Neutrophil (primary cell): ENCODE measurements at regions not wholly inside any gene's neighbourhood (a gene's known extent, or its start where the extent isn't known, plus 50 kb on each side); places are given as distances from the start of the nearest gene placed in this dataset.

Experiments
- H3K27ac ChIP-seq: fragments of 200-600 bp; sonication (generic); 2 replicates; pipeline ENCODE4 v1.5.1; 2016; ENCODE audit warnings: mild to moderate bottlenecking, moderate library complexity
- H3K27me3 ChIP-seq: fragments of 200-600 bp; sonication (generic); 2 replicates; pipeline ENCODE4 v1.6.0; 2016; ENCODE audit warnings: mild to moderate bottlenecking
- H3K36me3 ChIP-seq: fragments of 200-600 bp; sonication (generic); 2 replicates; pipeline ENCODE4 v1.5.1; 2017
- H3K4me1 ChIP-seq, 2 experiments: fragments of 200-600 bp in 1 of 2; sonication (generic) in 1 of 2; 1 replicate in 1 of 2; 2 replicates in 1 of 2; pipeline versions ENCODE4 v1.5.1 to v1.6.1; 2013 to 2016; ENCODE audit warnings: low read depth in 1 of 2, low read length in 1 of 2, mild to moderate bottlenecking in 1 of 2, moderate library complexity in 1 of 2; ENCODE audit not compliant: control insufficient read depth in 1 of 2, insufficient read depth in 1 of 2
- H3K4me3 ChIP-seq, 2 experiments: fragments of 200-600 bp in 1 of 2; sonication (generic) in 1 of 2; 1 replicate in 1 of 2; 2 replicates in 1 of 2; pipeline ENCODE4 v1.5.1; 2013 to 2016; ENCODE audit warnings: low read depth in 1 of 2, low read length in 1 of 2, mild to moderate bottlenecking in 1 of 2, moderate library complexity in 1 of 2
- H3K9me3 ChIP-seq: fragments of 200-600 bp; sonication (generic); 2 replicates; pipeline ENCODE4 v1.5.1; 2016
- TF ChIP-seq, protein P1 (sequence below): fragments of 200-600 bp; sonication (generic); IDR thresholded peaks from 2 replicates; pipeline ENCODE4 v1.5.1; 2016; ENCODE audit warnings: antibody characterized with exemption

DNA sequence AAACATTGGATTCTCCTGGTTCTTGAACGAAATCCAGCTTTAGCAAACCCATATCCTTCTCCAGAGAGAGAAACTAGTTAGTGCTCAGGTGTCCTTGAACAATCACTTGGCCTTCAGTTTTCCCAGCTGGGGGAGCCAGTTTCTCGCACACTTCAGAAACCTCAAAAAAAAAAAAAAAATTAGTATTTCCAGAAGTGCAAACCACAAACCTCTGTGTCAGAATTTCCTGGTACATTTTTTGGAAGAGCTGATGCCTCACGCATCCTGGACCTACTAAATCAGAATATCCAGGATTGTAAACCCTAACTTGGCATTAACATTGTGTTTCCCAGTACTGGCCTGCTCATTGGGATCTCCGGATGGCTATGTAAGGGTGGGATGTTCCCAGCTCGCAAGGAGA lies 143.4 kb upstream of the EGR2 start:
- H3K4me1 ChIP-seq, result no peaks in the 10 kb centered on the region
- no peaks in the 10 kb centered on the region for H3K9me3 ChIP-seq
- H3K27me3 ChIP-seq, result peaks cover 15% of the 10 kb centered on the region
- H3K27ac ChIP-seq, result no peak overlapping the region
- H3K4me3 ChIP-seq, result no peak overlapping the region
- TF ChIP-seq, protein P1, sequence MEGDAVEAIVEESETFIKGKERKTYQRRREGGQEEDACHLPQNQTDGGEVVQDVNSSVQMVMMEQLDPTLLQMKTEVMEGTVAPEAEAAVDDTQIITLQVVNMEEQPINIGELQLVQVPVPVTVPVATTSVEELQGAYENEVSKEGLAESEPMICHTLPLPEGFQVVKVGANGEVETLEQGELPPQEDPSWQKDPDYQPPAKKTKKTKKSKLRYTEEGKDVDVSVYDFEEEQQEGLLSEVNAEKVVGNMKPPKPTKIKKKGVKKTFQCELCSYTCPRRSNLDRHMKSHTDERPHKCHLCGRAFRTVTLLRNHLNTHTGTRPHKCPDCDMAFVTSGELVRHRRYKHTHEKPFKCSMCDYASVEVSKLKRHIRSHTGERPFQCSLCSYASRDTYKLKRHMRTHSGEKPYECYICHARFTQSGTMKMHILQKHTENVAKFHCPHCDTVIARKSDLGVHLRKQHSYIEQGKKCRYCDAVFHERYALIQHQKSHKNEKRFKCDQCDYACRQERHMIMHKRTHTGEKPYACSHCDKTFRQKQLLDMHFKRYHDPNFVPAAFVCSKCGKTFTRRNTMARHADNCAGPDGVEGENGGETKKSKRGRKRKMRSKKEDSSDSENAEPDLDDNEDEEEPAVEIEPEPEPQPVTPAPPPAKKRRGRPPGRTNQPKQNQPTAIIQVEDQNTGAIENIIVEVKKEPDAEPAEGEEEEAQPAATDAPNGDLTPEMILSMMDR, result no peak
- H3K36me3 ChIP-seq, result no peaks in the 10 kb centered on the region

DNA sequence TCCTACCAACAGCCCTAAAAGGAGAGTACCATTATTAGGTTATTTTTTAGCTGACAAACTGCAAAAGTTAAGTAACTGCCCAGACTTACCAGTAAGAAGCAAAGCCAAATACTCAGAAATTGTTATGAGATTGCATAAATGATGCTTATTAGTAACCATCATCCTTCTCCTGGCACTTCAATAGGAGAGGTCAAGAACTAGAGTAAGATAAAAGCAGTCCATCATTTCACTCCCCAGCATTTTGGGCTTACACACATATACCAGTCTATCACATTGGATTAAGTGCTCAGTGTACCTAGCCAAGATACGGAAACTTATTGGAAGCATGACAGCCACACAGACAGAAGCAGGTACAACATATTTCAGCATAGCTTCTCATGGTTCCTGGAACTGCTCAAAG lies 142.8 kb upstream of the EGR2 start:
- Histone ChIP-seq H3K36me3 (no peaks in the 10 kb centered on the region), H3K27ac (no peak overlapping the region)

DNA sequence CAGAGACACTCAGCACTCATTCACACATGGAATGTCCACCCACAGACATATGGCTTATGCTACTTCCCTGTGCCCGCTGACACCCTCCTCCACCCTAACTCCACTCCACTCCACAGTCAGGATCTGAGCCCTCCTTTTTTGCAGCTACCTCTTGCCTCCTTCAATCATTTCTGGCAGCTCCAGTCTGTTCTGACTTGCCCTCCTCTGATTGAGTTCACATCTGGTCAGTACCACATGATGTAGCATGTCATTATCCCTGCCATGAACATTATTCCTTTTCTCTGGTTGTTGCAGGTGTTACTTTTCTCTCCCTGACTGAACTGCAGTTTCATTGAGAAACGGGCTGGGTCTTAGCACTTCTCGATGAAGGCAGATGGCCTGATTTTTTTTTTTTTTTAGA lies 130.1 kb upstream of the EGR2 start:
- no peak overlapping the region for H3K27ac ChIP-seq
- no peaks in the 10 kb centered on the region for H3K4me1 ChIP-seq
- no peak overlapping the region for H3K4me3 ChIP-seq
- no peaks in the 10 kb centered on the region for H3K36me3 ChIP-seq
- H3K9me3 ChIP-seq, result no peaks in the 10 kb centered on the region
- TF ChIP-seq, protein P1, result no peak
- no peaks in the 10 kb centered on the region for H3K27me3 ChIP-seq

More for the DNA sequence above, 142.8 kb upstream of the EGR2 start:
- peaks cover 15% of the 10 kb centered on the region for H3K27me3 ChIP-seq
- TF ChIP-seq, protein P1, result no peak
- no peak overlapping the region for H3K4me3 ChIP-seq
- no peaks in the 10 kb centered on the region for H3K9me3 ChIP-seq
- no peaks in the 10 kb centered on the region for H3K4me1 ChIP-seq

DNA sequence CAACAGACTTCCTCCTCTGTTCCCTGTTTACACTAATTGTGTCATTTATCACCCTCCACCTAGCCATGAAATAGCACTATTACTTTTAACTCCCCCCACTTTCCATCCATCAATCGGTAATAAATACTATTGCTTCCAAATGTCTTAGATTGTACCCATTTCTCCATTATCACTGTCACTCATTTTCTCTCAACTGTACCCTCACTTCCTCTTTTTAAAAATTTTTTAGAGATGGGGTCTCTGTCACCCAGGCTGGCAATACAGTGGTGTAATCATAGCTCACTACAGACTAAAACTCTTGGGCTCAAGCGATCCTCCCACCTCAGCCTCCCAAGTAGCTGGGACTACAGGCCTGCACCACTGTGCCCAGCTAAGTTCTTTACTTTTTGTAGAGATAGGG lies 123.5 kb upstream of the EGR2 start:
- TF ChIP-seq, protein P1, result no peak
- no peak overlapping the region for H3K27ac ChIP-seq

DNA sequence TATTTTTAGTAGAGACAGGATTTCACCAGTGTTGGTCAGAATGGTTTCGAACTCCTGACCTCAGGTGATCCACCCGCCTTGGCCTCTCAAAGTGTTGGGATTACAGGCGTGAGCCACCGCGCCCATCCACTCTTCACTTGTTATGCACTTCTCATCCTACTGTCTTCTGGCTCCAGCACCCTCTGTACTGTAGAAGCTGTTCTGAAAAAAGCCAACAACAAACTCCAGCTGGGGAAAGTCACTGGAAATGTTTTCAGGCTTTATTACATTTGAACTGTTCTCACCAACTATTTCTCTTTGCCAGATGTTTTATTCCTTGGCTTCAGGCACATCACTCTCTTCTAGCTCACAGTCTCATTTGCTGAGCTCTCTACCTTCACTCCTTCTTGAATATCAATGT lies 122.5 kb upstream of the EGR2 start:
- no peak overlapping the region for H3K27ac ChIP-seq
- no peaks in the 10 kb centered on the region for H3K36me3 ChIP-seq
- H3K27me3 ChIP-seq, result peaks cover 8% of the 10 kb centered on the region
- H3K4me3 ChIP-seq, result no peak overlapping the region
- H3K9me3 ChIP-seq, result no peaks in the 10 kb centered on the region
- peaks cover 2 to 4% of the 10 kb centered on the region in 2 experiments for H3K4me1 ChIP-seq
- TF ChIP-seq, protein P1, result no peak

More for the DNA sequence above, 123.5 kb upstream of the EGR2 start:
- Histone ChIP-seq H3K4me1 (peaks cover 2 to 4% of the 10 kb centered on the region in 2 experiments), H3K4me3 (no peak overlapping the region), H3K36me3 (no peaks in the 10 kb centered on the region), H3K27me3 (no peaks in the 10 kb centered on the region), H3K9me3 (no peaks in the 10 kb centered on the region)

DNA sequence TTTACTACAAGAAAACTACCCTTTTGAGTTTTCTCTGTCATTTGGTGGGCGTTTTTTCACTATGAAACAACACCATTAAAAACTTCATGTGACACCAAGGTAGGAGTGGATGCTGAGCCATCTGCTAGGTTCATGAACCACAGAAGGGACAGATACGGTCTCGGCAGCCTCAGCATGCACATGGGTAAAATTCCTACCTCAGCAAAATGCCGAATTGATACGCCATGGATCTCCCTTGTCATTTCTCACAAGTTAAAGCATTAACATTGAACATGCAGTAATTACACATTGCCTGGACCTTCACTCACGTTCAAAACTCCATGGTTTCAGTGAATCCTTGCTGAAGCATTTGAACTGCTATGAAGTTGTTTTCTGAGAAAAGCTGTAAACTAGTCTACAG lies 121.5 kb upstream of the EGR2 start:
- no peak overlapping the region for H3K4me3 ChIP-seq
- H3K27me3 ChIP-seq, result peaks cover 8% of the 10 kb centered on the region
- H3K4me1 ChIP-seq, result peaks cover 2 to 4% of the 10 kb centered on the region in 2 experiments
- no peaks in the 10 kb centered on the region for H3K36me3 ChIP-seq
- H3K9me3 ChIP-seq, result no peaks in the 10 kb centered on the region
- no peak overlapping the region for H3K27ac ChIP-seq
- TF ChIP-seq, protein P1, result no peak
